Activated CD4-positive, alpha-beta T cell treated with anti-CD3 and anti-CD28 coated beads for 48 hours (primary cell): ENCODE measurements at regions not wholly inside any gene's neighbourhood (a gene's known extent, or its start where the extent isn't known, plus 50 kb on each side); places are given as distances from the start of the nearest gene placed in this dataset.

Experiments
- DNase-seq: peaks from one replicate; pipeline ENCODE4 v3.0.0-alpha.2; 2020

- no peak for DNase-seq
Measured at GRCh38 chr2:217331523-217332416, 471.9 kb upstream of the TNP1 start.

GRCh38 chr2:217330647-217331046, 470.8 kb upstream of the TNP1 start:
- DNase-seq, result no peak

GRCh38 chr2:217329023-217329431, 469.2 kb upstream of the TNP1 start:
- DNase-seq, result no peak

- no peak for DNase-seq
Measured at GRCh38 chr2:217328622-217328978, 468.7 kb upstream of the TNP1 start.

- DNase-seq, result no peak
Measured at GRCh38 chr2:217327953-217328621, 468.2 kb upstream of the TNP1 start.

GRCh38 chr2:217326238-217327022, 466.6 kb upstream of the TNP1 start:
- DNase-seq, result no peak

- DNase-seq, result no peak
Measured at GRCh38 chr2:217325816-217326215, 466.0 kb upstream of the TNP1 start.

- DNase-seq, result no peak
Measured at GRCh38 chr2:217325251-217325650, 465.4 kb upstream of the TNP1 start.

- no peak for DNase-seq
Measured at GRCh38 chr2:217316743-217317142, 456.9 kb upstream of the TNP1 start.

GRCh38 chr2:217314021-217314460, 454.2 kb upstream of the TNP1 start:
- DNase-seq, result no peak

GRCh38 chr2:217313386-217313785, 453.5 kb upstream of the TNP1 start:
- DNase-seq, result no peak

GRCh38 chr2:217309056-217309455, 449.2 kb upstream of the TNP1 start:
- no peak for DNase-seq

- DNase-seq, result no peak
Measured at GRCh38 chr2:217307023-217307422, 447.2 kb upstream of the TNP1 start.

GRCh38 chr2:217305882-217306281, 446.0 kb upstream of the TNP1 start:
- no peak for DNase-seq

- DNase-seq, result no peak
Measured at GRCh38 chr2:217304582-217304981, 444.7 kb upstream of the TNP1 start.

- DNase-seq, result no peak
Measured at GRCh38 chr2:217302856-217303255, 443.0 kb upstream of the TNP1 start.

GRCh38 chr2:217301142-217301925, 441.5 kb upstream of the TNP1 start:
- DNase-seq, result no peak

- no peak for DNase-seq
Measured at GRCh38 chr2:217299590-217299989, 439.7 kb upstream of the TNP1 start.

GRCh38 chr2:217297096-217297495, 437.2 kb upstream of the TNP1 start:
- no peak for DNase-seq

- DNase-seq, result no peak
Measured at GRCh38 chr2:217294818-217295217, 435.0 kb upstream of the TNP1 start.

GRCh38 chr2:217294211-217294610, 434.3 kb upstream of the TNP1 start:
- DNase-seq, result no peak

GRCh38 chr2:217293607-217294006, 433.7 kb upstream of the TNP1 start:
- DNase-seq, result no peak

- DNase-seq, result no peak
Measured at GRCh38 chr2:217293046-217293445, 433.2 kb upstream of the TNP1 start.
